COR-L47 (cell line): ENCODE measurements at regions not wholly inside any gene's neighbourhood (a gene's known extent, or its start where the extent isn't known, plus 50 kb on each side); places are given as distances from the start of the nearest gene placed in this dataset.

Experiments
- DNase-seq: peaks from one replicate; lab custom pipeline; 2025; lab: John Stamatoyannopoulos, UW

GRCh38 chr2:146131785-146132184, 1611.9 kb upstream of the ZEB2 start:
- no peak for DNase-seq

GRCh38 chr2:146131048-146131447, 1611.1 kb upstream of the ZEB2 start:
- DNase-seq = no peak

- DNase-seq = no peak
Observed at GRCh38 chr2:146130290-146130689, 1610.4 kb upstream of the ZEB2 start.

DNA sequence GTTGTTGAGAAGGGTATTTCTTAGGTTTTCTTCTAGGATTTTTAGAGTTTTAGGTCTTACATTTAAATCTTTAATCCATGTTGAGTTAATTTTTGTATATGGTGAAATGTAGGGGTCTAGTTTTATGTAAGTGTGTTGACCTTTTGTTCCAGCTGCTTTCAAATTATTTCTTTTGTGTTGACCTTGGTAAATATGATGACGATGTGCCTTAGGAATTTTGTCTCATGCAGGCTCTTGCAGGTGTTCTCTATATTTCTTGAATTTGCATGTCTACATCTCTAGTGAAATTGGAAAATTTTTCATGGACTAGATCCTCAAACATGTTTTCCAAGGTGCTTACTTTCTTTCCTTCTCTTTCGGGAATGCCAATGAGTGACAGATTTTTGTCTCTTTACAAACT, 1609.3 kb upstream of the ZEB2 start:
- no peak for DNase-seq

DNA sequence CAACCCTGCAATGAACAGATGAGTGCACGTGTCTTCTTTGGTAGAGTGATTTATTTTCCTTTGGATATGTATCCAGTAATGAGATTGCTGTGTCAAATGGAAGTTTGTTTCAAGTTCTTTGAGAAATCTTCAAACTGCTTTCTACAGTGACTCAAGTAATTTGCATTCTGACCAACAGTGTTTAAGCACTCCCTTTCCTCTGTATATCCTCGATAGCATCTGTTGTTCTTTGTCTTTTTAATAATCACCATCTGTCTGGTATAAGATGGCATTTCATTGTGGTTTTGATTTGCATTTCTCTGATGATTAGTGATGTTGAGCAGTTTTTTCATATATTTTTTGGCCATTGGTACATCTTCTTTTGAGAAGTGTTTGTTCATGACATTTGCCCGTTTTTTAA, 1608.3 kb upstream of the ZEB2 start:
- no peak for DNase-seq

DNA sequence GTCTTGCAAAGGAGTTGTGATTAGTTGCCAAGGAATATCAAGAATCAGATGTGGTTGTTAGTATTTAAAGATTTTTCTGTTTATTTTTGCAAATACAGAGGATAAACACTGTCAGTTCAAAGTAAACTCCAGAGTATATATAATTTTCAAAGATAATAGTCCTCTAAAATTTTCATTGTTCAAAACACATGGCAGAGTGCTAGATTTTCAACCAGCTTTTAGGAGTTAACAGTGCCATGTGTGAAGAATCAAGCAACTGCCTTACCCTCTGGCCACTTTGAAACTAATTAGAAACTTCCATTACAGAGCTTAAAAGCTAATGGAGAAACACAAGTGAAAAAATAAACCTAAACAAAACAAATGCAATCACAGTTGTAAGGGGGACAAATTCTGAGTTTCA, 1605.6 kb upstream of the ZEB2 start:
- DNase-seq = no peak

DNA sequence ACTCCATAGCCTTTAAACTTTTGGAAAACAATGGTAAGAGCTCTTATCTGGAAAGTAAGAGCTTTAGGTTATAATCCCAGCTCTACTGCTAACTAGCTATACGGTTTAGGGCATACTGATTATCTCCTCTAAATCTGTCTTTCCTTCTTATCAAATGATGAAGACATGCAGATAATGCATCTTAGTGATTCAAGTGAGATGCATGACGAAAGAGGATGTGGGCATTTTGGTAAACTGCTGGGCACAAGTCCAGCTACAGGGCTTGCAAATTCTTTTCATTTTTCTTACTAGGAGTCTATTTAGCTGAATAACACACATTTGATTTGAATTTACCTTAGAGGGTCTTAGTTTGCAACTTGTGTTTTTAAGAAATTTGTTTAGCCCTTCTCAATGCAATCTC, 1604.8 kb upstream of the ZEB2 start:
- no peak for DNase-seq

GRCh38 chr2:146123714-146124113, 1603.8 kb upstream of the ZEB2 start:
- no peak for DNase-seq

DNA sequence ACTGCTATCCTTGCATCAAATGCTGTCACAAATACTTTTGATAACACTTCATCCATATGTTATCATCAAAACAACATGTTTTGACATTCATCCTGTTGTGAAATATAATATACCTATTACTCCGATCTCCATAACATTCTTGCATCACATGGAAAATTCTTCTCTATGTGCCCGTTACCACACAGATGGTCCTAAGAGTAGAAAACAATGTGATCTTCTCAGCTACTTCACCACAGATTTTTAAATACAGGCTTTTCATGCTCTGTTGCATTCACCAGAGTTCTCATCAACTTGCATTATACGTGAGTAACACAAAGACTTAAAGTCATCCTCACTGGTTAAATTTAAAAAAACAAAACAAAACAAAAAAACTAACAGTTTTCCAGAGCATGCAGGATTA, 1603.3 kb upstream of the ZEB2 start:
- no peak for DNase-seq

- no peak for DNase-seq
Observed at GRCh38 chr2:146119586-146119985, 1599.7 kb upstream of the ZEB2 start.

DNA sequence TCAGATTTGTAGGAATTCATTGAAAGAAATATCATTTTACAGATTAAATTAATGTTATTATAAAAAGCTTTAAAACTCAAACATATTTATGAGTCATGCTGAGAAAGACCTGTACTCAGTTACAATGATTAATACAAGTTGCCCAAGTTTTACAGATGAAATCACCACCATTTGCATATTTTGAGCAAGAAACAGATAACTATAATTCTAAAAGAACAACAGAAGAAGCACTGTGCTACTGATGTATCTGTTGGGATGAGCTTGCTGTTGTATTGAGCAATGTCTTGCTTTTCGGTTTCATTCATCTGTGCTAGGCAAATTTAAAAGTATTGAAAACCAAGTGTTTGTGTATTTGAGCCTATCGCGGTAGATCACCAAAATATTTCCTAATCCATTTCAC, 1589.1 kb upstream of the ZEB2 start:
- DNase-seq = no peak

- no peak for DNase-seq
Observed at GRCh38 chr2:146094185-146094584, 1574.3 kb upstream of the ZEB2 start.

DNA sequence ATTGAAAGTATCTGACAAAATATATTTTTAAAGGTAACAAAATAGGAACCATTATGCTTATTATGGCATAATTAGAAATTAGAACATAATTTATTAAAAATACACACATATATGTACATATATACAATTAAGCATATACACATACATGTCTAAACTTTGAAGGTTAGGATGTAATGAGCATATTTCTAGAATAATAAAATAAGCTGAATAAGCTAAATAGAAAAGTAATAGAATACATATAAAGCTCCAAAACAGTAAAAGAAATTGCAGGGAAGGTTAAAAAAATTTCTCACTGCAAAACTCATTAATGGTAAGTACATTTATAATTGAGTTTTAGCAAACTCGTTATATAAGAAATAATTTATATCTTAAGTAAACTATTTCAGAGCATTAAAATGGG, 1561.5 kb upstream of the ZEB2 start:
- DNase-seq = no peak

DNA sequence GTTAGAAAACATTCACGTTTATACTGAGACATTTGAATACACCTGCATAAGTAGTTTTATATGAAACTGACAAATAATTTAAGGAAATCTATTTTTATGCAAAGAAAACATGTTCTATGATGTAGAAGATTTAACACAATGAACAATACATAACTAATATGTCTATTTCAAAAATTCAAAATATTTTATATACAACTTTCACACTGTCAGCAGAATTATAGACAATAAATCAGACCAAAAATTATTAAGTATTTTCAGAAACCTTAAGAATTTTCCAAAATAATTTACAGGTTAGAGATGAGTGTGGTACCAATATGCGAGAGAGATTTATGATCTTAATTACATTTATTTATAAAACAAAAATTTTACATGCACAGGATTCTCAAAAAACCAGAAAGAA, 1561.0 kb upstream of the ZEB2 start:
- DNase-seq = no peak

DNA sequence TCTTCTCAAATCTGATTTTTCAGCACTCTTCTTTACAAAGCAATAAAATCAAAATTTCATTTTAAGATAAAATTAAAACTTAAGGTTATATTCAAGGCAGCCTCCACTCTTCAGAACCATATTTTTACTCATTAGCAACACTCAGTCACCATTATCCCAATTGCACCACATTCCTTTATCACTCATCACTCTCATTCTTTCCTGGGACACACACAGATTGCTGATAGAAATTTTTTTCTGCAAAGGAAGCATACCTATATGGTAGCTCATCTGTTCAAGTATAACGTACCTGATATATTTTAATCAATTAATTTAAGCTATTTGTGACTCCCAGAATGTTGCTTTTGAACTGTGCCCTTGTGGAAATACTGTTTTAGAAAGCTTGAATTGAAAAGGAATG, 1559.3 kb upstream of the ZEB2 start:
- no peak for DNase-seq

DNA sequence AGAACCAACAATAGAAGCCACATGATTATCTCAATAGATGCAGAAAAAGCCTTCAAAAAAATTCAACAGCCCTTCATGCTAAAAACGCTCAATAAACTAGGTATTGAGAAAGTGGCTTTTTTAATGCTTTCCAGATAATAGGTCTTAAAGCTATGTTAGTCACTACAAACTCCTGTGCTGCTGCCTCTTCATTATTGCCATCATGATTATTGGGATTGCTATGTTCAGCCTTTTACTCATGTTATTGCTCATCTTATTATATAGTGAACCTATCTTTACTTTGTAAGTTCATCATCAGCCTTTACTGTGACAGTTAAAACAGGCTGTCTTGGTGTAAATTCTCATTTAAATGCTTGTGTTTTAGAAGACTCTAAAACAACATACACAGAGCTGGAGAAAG, 1557.2 kb upstream of the ZEB2 start:
- no peak for DNase-seq

DNA sequence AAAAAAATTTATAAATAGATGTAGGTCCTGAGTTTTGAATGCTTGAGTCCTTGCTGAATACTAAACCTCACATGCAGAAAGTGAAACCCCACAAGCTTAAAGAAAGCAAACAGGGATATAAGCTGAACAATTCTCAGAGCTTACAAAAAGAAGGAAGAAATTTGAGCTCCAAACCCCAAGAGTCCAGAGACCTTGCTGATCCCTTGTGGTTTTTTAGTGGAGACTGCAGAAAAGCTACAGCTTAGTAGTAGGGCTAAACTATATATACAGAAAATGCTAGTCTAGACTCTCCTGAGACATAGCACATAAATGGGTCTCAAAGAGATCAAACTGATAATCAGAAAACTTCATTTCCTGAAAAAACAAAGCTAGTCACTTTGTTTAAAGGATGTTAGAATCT, 1548.1 kb upstream of the ZEB2 start:
- DNase-seq = no peak

GRCh38 chr2:146048141-146048540, 1528.2 kb upstream of the ZEB2 start:
- DNase-seq = no peak

DNA sequence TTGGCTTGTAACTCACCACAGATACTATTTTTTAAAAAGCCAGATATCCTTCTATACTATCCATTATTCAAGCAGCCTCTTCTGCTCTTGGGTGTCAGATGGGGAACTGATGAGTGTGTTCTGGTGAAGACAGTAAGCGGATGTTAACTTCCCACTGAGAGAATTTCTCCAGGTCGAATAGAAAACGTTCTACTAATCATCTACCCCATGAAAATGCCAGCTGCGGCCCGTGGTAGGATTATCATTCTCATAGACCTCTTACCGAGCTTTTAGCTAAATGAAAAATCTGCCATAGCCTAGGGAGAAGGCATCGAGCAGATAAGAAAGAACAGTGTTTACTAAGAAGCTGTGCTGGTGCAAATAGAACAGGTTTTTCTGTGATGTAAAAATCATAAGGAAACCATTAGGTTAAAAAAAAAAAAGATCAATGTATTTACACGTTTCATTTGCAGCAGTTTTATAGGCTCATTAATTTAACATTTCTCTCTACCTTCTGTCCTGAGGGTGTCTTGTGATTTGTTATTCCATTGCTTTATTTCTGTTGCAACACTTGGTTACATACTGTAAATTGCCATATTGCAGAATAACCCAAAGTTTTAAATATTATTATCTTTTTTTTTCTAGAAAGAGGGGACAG, 1521.5 kb upstream of the ZEB2 start:
- no peak for DNase-seq

GRCh38 chr2:146040051-146040450, 1520.1 kb upstream of the ZEB2 start:
- DNase-seq = no peak

DNA sequence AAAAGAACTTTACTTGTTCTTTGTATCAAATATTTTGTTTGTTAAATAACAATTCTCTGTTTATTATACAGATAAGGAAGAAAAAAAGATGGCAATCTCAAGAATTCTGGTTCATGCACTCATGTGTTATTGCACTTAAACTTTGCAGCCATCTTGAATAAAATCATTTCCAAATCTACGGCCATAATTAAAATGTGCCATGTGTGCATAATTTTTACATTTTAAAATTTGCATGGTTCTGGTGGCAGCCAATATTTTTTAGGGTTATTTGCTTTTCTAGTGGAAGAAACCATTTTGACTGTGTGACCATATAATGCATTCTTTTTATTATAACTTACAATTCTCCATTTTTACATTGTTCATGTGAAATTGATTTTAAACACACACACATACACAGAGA, 1518.1 kb upstream of the ZEB2 start:
- no peak for DNase-seq

GRCh38 chr2:146037334-146037870, 1517.5 kb upstream of the ZEB2 start:
- DNase-seq = no peak

- no peak for DNase-seq
Observed at GRCh38 chr2:146031158-146031557, 1511.2 kb upstream of the ZEB2 start.

- DNase-seq = no peak
Observed at GRCh38 chr2:146027156-146027555, 1507.2 kb upstream of the ZEB2 start.

GRCh38 chr2:146025519-146025918, 1505.6 kb upstream of the ZEB2 start:
- DNase-seq = no peak
